Testis (tissue), 2 donors: ENCODE measurements at regions not wholly inside any gene's neighbourhood (a gene's known extent, or its start where the extent isn't known, plus 50 kb on each side); places are given as distances from the start of the nearest gene placed in this dataset.

Source experiments
- CTCF ChIP-seq, 3 experiments: fragments of 450-650 bp in 2 of 3; fragments of 200-600 bp in 1 of 3; sonication (generic) in 1 of 3; IDR thresholded peaks; one replicate each; pipeline ENCODE4 v1.5.1; 2016 to 2019; ENCODE audit warnings: antibody characterized with exemption in 3 of 3, mild to moderate bottlenecking in 2 of 3, moderate library complexity in 1 of 3
- POLR2A ChIP-seq: fragments of 450-650 bp; IDR thresholded peaks from one replicate; pipeline ENCODE4 v1.6.1; 2017; ENCODE audit warnings: antibody characterized with exemption, mild to moderate bottlenecking, moderate library complexity

GRCh38 chr17:70763018-70763417, 593.7 kb downstream of the KCNJ2 start:
- no peak for TF ChIP-seq POLR2A
- no peak for TF ChIP-seq CTCF (IDR thresholded peaks at IDR 0.05)
